BE2C (cell line): ENCODE measurements at regions not wholly inside any gene's neighbourhood (a gene's known extent, or its start where the extent isn't known, plus 50 kb on each side); places are given as distances from the start of the nearest gene placed in this dataset.

Source experiments
- DNase-seq: peaks from one replicate; pipeline ENCODE4 v3.0.0-alpha.2; 2020
- H3K27me3 ChIP-seq: fragments of 250-450 bp; sonication (Bioruptor Pico); 2 replicates; pipeline ENCODE4 v1.5.1; 2020; ENCODE audit warnings: mild to moderate bottlenecking
- H3K36me3 ChIP-seq: fragments of 250-450 bp; sonication (Bioruptor Pico); 2 replicates; pipeline ENCODE4 v1.5.1; 2020; ENCODE audit warnings: mild to moderate bottlenecking
- H3K4me1 ChIP-seq: fragments of 250-450 bp; sonication (Bioruptor Pico); 2 replicates; pipeline ENCODE4 v1.5.1; 2020
- H3K4me3 ChIP-seq: 2 replicates; pipeline ENCODE4 v1.5.1; 2011; ENCODE audit warnings: low read depth, low read length
- H3K9me3 ChIP-seq: fragments of 250-450 bp; sonication (Bioruptor Pico); 2 replicates; pipeline ENCODE4 v1.5.1; 2020
- CTCF ChIP-seq: IDR thresholded peaks from 2 replicates; pipeline ENCODE4 v1.5.1; 2012; ENCODE audit warnings: mild to moderate bottlenecking, low read depth, low read length

DNA sequence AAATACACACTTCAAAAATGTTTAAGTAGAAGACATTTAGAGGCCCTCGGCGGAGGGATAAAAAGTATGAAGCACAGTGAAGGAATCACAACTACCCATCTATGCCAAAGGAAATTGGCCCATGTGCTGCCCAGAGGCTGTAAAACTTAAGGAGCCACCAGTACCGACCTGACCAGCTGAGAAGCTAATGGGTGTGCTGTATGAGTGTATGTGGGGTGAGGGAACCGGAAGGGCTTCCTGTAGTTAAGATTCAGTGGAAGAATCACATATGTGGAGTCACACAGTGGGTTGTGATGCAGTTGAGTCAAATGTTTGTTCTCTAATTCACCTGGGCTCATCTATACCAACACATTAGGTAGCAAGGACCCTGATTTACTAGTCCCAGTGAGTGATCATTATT, 516.0 kb upstream of the IL12A start:
- no peak overlapping the region for H3K4me3 ChIP-seq
- H3K4me1 ChIP-seq, result no peaks in the 10 kb centered on the region
- no peaks in the 10 kb centered on the region for H3K27me3 ChIP-seq
- H3K9me3 ChIP-seq, result no peaks in the 10 kb centered on the region
- DNase-seq, result no peak
- TF ChIP-seq CTCF, result no peak
- H3K36me3 ChIP-seq, result no peaks in the 10 kb centered on the region

DNA sequence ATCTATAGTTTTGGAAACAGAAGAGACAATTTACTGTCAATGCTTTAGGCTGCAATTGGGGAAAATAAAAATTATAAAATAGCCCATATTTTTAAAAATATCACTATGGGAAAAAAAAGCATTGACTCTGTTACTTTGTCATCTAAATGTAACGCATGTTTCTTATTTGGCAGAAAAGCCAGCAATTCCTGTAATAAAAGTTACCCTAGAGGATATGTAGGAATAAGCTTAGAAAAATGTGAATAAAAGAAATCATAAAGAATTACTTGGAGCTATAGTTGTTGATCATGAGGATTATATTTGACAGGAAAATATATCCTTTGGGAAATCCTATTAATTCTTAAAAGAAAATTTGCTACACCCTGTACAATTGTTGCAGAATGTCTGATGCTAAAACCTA, 515.4 kb upstream of the IL12A start:
- no peak overlapping the region for H3K4me3 ChIP-seq
- no peaks in the 10 kb centered on the region for H3K4me1 ChIP-seq
- no peaks in the 10 kb centered on the region for H3K27me3 ChIP-seq
- TF ChIP-seq CTCF, result no peak
- no peak for DNase-seq
- H3K36me3 ChIP-seq, result no peaks in the 10 kb centered on the region
- no peaks in the 10 kb centered on the region for H3K9me3 ChIP-seq

GRCh38 chr3:159480046-159480445, 508.6 kb upstream of the IL12A start:
- Histone ChIP-seq H3K4me1 (no peaks in the 10 kb centered on the region), H3K9me3 (no peaks in the 10 kb centered on the region), H3K27me3 (no peaks in the 10 kb centered on the region), H3K4me3 (no peak overlapping the region), H3K36me3 (no peaks in the 10 kb centered on the region)
- no peak for DNase-seq
- no peak for TF ChIP-seq CTCF

GRCh38 chr3:159482241-159482993, 506.2 kb upstream of the IL12A start:
- no peaks in the 10 kb centered on the region for H3K27me3 ChIP-seq
- TF ChIP-seq CTCF, result no peak
- no peak for DNase-seq
- no peaks in the 10 kb centered on the region for H3K9me3 ChIP-seq
- no peak overlapping the region for H3K4me3 ChIP-seq
- no peaks in the 10 kb centered on the region for H3K4me1 ChIP-seq
- H3K36me3 ChIP-seq, result no peaks in the 10 kb centered on the region

DNA sequence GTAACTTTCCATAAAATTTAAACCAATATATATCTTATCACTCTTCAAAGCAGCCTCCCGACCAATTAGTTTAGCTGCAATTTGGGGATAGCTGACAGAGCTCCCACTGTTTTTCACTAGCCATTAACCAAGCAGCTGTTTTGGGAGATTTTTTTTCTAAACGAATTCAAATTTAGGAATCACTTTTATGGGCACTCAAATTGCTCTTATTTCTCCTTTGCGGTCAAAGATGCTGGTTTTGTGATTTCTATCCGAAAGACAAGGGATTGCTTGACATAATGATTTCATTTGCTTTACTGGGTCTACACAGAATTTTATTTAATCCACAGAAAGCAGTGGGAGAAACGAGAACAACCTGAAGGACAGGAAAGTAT, 505.7 kb upstream of the IL12A start:
- Histone ChIP-seq H3K36me3 (no peaks in the 10 kb centered on the region), H3K4me1 (no peaks in the 10 kb centered on the region), H3K27me3 (no peaks in the 10 kb centered on the region), H3K4me3 (no peak overlapping the region), H3K9me3 (no peaks in the 10 kb centered on the region)
- no peak for TF ChIP-seq CTCF
- DNase-seq, result no peak

- Histone ChIP-seq H3K4me1 (no peaks in the 10 kb centered on the region), H3K9me3 (no peaks in the 10 kb centered on the region), H3K27me3 (no peaks in the 10 kb centered on the region), H3K36me3 (no peaks in the 10 kb centered on the region), H3K4me3 (no peak overlapping the region)
- no peak for DNase-seq
- peak; percentile 30 for TF ChIP-seq CTCF
Observed at GRCh38 chr3:159486580-159486979, 502.1 kb upstream of the IL12A start.
